GM21529 (cell line): ENCODE measurements at regions not wholly inside any gene's neighbourhood (a gene's known extent, or its start where the extent isn't known, plus 50 kb on each side); places are given as distances from the start of the nearest gene placed in this dataset.
"Not testable (repeated sequence)": the region's sequence is repeated elsewhere in the genome, so short reads cannot be mapped to it uniquely, and the experiment has no call there.

Experiments used
- ATAC-seq: cut with Tn5 transposase; IDR thresholded peaks from one replicate; pipeline ENCODE4 v1.9.1; 2021; ENCODE audit not compliant: unreplicated experiment

DNA sequence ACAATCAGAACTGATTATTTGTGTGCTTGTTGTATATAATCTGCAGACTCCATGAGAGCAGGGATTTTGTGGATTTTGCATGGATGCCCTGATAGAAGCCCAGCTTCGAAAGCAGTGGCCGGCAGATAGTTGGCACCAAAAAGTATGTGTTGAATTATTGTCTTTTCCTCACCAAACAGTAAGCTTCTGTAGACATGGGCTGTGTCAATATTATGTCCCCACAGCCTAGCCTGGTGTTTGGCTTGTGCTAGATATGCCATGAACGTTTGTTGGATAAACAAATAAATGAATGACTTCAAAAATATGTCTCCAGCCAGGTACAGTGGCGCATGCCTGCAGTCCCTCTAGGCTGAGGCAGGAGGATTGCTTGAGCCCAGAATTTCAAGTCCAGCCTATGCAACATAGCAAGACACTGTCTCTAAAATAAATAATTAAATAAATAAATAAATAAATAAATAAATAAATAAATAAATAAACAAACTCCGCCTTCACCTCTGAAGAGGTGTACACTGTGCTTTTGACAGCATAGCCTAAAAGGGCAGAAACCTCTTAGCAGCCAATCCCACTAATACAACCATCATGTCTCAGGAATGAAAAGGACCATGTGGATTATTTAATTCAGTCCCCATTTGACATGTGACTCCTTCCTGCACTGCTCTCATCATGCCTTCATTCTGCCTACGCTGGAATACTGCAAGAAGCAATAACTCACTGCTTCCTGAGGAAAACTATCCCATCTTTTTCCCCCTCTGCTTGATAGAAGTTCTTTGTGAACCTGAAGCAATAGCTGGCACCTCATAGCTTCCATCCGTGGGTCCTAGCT is 335.2 kb downstream of the FBXW7 start:
- no peak for ATAC-seq

DNA sequence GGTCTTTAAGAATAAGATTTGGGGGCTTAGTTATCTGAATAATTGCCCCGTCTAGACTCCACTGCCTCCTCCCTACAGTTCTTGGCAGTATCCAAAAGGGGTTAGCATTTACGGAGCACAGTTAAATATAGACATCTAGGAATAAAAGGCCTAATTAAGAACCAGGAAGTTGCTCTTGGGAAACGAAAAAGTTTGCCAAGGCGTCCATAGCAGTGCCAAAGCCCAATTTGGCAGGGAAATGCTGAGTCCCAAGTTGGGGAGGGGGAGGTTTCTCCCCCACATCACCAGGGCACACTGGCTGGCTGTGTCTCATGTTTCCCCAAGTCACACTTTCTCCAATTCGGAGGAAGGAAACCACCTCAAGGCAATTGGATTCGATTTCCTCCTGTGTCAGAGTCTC is 338.7 kb downstream of the FBXW7 start:
- no peak for ATAC-seq

DNA sequence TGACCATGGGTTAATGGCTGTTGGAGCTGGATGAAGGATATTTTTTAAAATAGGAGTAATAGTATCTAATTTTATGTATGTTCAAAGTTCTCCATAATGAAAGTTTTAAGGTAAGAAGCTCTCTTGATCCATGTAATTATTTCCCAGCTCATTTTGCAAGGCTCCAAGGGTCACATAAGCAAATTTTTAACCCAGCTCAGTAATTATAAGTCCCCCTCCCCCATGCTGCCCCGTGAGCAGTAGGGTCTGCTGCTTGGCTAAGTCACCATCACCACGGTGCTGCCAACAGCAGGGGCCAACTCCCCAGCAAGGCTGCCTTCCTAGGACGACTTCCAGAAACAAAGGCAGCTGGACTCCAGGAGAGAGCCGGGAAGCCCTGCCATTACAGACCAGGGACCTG is 340.0 kb downstream of the FBXW7 start:
- no peak for ATAC-seq

DNA sequence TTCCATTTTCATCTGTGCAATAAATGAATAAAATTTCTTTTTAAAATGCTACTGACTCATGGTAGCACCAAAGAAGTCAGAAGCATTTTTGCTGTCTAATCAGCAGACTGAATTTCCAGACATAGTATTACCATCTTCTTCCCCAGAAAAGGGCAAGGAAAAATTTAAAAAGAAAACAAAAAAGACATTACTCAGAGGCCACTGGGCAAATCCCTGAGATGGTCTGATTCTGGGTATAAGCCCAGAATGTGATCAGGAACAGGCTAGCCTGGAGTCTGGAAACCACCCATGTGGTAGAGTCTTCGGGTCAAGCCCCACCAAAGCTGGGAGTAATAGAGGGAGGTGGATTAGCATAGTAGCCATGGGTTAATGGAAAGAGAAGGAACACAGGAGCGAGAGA is 342.8 kb downstream of the FBXW7 start:
- ATAC-seq: no peak

DNA sequence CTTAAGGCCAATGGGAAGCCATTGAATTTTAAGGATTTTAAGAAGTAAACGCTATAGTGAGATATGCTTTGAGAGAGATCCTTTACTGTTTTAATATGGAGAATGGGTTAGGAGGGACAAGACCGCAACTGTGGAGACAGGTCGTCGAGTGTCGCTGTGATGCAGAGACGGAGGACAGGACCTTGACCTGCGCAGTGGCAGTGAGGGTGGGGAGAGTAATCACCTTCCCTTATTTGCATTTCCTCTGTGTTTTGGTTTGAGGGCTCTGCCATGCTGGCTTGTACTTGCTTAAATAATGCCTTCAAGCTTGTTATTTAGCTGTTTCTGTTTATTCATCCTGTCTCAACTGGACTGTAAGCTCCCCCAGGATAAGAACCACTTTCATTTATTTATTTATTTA is 345.0 kb downstream of the FBXW7 start:
- ATAC-seq: no peak

DNA sequence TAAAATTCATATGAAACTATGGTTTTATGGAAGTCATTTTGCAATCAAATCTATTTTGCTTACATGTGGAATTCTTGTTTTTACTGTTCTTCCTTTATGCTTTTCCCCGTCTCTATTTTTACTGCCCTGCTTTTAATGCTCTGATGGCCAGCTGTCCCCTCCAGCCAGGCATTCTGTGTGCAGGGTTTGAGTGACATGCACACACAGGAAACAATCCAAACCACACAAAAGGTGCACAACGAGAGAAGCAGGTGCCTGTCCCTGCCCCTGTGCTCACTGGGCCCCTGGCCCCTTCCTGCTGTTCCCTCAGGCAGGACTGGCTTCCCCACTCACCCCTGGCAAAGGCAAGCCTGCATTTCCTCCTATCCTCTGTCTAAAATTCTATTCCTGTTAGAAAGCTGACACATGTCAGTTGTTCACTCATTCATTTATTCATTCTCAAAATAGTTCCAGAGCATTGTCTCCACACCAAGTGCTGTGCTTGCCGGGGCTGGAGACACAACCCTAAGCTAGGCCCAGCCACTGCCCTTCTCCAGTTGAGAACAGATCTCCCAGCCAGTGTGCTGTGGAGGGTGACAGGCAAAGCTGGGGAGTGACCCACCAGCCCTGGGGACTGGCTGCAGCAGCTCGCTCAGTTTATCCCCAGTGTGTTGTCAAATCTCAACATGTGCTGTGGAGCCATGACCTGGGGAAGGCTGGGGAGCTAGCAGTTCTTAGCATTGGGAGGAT is 346.3 kb downstream of the FBXW7 start:
- ATAC-seq: peak; percentile 82

DNA sequence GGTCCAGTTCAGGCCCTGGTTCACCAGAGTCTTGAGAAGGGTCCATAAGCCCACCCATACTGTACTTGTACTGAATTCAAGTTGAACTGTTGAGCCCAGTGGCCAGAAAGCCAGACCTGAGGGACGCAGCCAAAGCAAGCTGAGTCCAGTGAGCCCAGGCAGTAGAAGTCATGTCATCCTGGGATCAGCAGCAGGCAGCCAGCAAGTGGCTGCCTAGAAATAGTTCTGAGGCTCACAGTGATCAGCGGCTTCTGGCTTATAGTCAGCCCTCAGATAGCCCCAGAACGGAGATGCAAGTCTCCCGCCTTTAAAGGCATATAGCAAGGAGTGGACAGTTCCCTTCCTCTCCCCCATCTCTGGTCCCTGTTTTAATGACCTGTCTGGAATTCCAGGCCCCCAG is 347.1 kb downstream of the FBXW7 start:
- no peak for ATAC-seq

DNA sequence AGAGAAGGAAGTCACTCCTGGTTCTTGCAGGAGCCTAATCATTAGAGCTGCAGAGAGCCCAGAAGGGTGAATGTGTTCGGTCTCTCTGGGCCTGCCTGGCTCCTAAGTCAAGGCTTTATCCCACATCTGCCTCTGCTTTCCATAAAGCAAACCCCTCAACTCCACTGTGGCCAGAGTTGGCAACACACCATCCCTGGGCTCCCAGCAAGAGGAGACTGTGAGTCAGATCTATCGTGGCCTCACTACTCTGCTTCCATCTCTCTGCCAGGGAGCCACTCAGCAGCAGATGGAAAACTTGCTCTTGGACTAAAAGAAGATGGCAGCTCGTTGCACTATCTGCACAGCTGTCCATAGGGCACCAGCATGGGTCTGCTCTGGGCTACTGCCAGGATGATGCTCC is 348.2 kb downstream of the FBXW7 start:
- no peak for ATAC-seq

DNA sequence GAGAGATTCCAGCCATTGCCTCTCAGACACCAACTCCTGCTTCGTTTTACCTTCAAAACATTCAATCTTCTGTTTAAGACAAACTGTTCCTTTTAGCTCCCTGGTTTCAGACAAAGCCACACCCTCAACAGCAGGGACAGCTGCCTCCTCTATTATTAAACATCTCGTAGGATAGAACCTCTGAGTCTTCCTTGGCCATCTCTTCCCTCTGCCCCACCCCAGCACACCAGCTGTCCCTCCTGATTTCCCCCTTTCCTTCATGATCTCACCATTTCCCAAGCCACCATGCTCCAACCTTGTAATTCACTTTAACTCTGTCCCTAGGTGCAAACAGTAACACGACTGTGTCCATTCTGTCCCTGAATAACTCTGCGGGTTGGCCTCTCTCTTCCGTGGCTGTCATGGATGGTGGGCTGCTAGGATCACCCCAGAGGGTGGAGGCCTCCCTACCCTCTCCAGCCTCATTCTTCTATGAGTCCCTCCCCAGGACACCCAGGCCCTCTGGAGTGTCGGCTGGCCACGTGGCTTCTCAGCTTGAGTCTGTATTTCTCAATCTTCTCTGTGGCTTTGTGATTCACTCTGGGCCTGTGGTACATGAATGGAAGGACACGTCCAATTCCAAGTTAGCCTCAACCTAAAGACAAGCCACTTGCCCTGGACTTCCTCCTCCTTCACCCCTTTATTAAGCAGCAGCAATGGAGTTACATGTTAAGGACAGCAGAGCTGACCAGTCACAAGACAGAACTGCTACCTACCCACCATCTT is 349.9 kb downstream of the FBXW7 start:
- no peak for ATAC-seq

DNA sequence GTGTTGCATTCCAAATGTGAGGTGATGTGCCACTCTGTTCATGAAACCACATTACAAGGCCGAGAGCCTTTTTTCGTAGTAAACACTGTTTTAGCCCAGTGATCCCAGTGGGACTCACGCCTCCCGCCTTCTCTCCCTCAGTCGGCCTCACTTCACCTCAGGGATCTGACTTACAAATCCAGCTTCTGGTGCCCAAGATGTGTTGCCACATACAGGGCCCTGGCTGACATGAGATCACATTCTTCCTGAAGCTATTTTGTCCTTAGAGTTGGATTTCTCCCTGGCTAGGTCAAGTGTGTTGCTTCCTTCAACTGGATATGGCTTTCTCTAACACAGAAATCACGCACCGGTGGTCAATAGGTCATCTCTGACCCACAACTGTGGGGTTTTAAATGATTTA is 354.7 kb downstream of the FBXW7 start:
- no peak for ATAC-seq

DNA sequence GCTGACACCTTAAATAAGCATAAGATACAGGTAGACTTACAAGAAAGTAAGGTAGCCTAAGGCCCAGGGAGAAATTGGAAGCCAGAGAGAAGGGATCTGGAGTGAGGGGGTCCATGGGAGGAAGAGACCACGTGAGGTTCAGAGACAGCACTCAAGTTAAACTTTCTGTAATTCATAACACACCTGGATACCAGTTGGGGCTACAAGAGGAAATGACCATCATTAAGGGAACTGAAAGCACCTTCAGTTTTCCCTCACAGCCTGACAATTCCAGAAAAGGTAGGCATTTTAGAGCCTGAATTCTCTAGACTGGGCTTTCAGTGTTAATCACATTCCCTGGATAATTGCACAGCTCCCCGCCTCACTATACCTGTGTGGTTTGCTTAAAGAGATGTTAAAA is 355.5 kb downstream of the FBXW7 start:
- no peak for ATAC-seq

DNA sequence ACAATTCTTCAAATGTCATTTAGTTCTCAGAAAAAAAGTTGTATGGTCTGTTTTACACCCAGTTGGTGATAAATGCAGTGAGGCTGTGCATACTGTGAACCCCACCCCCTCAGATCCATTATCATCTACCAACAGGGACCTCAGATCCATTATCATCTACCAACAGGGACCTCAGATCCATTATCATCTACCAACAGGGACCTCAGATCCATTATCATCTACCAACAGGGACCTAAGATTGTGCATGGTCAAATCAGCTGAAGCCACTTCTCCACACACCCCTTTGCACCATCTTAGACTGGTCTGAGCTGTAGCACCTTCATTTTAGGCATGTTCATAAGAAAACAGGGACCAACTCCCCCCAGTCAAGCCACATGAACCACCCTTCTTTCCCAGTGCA is 358.4 kb downstream of the FBXW7 start:
- ATAC-seq: not testable (repeated sequence)

DNA sequence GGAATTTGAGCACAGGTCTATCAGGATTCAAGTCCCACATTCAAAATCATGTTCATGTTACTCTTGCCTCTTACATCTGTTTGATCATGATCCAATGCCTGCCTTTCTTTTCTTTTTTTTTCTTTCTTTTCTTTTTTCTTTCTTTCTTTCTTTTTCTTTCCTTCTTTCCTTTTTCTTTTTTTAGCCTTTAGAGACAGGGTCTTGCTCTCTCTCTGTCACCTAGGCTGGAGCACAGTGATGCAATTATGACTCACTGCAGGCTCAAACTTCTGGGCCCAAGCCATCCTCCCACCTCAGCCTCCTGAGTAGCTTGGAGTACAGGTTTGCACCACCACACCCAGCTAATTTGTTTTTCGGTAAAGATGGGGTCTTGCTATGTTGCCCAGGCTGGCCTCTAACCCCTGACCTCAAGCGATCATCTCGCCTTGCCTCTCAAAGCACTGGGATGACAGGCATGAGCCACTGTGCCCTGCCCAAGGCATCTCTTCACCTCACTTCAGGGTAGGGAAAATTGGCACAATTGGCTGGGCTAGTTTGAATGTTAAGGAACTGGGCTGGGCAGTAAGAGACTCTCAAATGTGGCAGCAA is 359.2 kb downstream of the FBXW7 start:
- ATAC-seq: no peak

DNA sequence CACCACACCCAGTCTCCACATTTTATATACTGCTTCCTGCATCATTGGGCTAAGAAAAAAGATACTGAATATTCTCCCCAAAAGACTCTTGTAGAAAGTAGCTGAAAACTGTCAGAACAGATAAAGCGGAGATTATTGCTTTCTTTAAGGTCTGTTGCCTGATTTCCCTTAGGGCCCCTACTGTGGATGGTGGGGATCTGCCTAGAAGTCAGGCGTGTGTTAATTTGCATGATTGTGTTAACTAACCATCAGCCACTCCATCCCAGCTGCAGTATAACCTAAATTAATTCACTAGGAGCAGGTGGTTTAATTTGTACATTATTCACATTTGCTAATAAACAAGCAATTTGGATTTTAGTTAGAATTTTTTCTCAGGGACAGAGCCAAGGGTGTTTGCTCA is 360.3 kb downstream of the FBXW7 start:
- no peak for ATAC-seq

DNA sequence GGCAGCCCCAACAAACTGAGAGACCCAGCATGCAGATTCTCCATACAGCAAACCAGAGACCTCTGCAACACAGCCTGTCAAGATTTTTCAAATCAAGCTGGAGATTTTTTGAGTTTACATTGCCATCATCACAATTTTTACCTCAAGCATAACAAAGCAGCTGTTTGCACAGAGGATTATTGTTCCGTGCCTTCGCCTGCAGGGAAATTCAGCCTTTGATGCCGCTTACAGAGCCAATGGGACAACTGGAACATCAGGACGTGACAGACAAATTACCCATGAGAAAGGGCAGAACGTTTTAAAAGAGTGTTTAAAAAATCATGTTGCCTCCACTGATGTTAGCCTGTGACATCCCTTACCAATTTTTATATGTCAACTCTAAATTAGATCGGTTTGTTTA is 363.7 kb downstream of the FBXW7 start:
- no peak for ATAC-seq

DNA sequence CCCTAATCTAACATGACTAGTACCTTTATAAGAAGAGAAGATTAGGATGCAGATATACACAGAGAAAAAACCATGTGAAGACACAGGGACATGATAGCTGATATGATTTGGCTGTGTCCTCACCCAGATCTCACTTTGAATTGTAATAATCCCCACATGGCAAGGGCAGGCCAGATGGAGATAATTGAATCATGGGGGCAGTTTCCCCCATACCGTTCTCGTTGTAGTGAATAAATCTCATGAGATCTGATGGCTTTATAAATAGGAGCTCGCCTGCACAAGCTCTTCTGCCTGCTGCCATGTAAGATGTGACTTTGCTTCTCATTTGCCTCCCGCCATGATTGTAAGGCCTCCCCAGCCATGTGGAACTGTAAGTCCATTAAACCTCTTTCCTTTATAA is 364.3 kb downstream of the FBXW7 start:
- no peak for ATAC-seq

DNA sequence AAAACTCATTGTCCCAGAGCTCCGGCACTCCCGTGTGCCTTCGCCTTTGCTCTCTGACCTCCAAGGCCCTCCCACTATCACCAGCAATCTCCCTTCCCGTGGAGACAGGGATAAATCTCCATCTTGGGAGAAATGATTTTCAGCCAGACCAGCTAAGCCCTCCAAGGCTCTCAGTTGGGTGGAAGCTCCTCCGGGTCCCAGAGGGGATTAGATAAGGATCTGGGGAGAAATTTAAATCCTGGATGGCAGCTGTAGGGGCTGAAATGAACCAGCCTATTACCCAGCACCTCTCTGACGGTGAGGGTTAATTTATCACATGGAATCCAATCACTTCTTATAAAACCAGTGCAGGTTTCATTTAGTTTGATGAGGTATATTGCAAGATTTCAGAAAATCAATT is 366.2 kb downstream of the FBXW7 start:
- no peak for ATAC-seq

DNA sequence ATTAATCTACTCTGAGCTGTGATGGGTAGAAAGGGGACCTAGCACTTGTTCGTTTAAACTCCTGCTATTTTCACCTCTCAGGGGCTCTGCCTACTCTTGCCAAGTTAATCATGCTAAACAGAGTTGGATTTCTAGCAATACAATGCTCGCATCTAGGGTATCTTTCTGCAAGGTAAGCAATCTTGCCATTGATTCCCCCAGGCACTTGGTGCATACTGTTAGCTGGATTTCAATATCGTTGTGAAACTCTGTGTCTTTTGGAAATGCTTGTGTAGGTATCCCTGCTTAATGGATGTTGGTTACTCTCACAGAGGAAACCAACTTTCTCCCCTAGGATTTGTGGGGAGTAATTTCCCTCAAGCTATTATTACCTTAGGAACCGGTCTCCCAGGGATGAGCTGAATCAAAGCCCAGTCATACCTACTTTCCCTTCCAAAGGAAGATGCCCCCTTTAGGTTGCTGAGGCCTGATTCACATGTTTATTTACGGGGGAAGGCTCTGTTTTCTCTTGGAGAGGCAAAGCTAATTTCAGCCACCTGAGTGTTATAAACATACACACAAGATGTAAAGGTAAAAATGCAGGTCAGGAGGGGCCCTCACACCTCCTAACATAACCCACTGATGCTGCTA is 366.8 kb downstream of the FBXW7 start:
- no peak for ATAC-seq

DNA sequence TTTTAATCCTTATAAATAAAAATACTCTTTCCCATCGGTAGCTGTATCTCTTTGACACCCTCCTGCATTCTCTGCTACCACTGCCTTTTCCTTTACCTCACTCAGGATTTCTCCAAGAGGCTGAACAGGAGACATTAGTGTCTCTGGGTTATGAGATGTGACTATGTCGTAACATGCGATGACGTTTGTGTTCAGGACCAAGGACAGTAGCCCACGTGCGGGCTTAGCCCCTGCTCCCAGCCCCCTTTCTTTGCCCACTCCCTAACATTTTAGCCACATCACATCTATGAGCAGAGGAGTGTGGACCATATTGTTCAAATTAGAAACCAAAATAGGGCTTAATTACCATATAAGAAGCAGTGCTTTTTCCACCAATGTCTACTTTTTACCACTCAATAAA is 369.3 kb downstream of the FBXW7 start:
- ATAC-seq: no peak

DNA sequence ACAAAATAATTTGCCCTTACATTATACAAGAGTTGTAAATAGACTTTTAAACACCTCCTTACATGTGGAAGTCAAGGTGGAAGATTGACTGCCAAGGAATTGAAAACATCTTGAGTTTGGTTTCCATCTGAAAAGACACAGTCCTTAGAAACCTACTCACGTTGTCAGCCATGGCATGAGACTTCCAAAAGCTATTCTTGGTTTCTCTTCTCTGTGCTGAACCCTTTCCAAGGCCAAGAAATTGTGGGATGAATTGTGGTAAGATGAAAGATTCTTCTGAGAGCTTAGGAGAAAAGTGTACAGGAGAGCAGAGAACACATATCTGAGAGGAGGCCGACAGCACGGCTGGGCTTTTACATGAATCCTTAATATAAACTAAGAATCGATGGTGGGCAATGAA is 370.0 kb downstream of the FBXW7 start:
- no peak for ATAC-seq

DNA sequence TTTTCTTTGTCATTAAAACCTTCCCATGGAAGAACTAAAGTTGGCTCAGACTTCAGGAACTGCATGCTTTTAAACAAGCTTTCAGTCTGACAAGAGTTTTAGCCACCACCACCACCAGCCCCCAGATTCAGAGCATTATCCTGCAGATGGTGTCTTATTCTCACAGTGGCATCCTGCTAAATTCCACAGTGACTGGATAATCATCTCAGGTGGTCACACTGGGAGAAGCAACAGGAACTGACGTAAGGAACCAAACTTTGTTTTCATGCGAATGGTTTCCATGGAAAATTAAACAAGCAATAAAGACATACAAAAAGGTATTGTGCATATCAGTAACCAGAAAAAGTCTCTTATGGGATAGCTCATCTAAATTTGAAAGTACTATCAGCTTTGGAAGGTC is 370.7 kb downstream of the FBXW7 start:
- no peak for ATAC-seq
